Trophoblast cell (in vitro differentiated cells and primary cell): ENCODE measurements at regions not wholly inside any gene's neighbourhood (a gene's known extent, or its start where the extent isn't known, plus 50 kb on each side); places are given as distances from the start of the nearest gene placed in this dataset.

Experiments
- DNase-seq, 2 donors: peaks; one replicate each; pipeline ENCODE4 v3.0.0-alpha.2; 2016
- H2AFZ ChIP-seq: 2 replicates; pipeline ENCODE4 v1.6.1; 2013; ENCODE audit warnings: low read length, moderate library complexity, mild to moderate bottlenecking; ENCODE audit not compliant: insufficient read depth, poor library complexity
- H2AK5ac ChIP-seq: 2 replicates; pipeline ENCODE4 v1.6.1; 2013; ENCODE audit warnings: mild to moderate bottlenecking, low read length
- H2BK120ac ChIP-seq: 2 replicates; pipeline ENCODE4 v1.6.1; 2013; ENCODE audit warnings: low read length, mild to moderate bottlenecking, moderate library complexity; ENCODE audit not compliant: insufficient read depth, poor library complexity
- H2BK12ac ChIP-seq: 2 replicates; pipeline ENCODE4 v1.6.1; 2013; ENCODE audit warnings: mild to moderate bottlenecking, low read length, moderate library complexity
- H2BK5ac ChIP-seq: 2 replicates; pipeline ENCODE4 v1.6.1; 2013; ENCODE audit warnings: low read length, low read depth, moderate library complexity, mild to moderate bottlenecking; ENCODE audit not compliant: poor library complexity
- H3K14ac ChIP-seq: 2 replicates; pipeline ENCODE4 v1.6.1; 2013; ENCODE audit warnings: mild to moderate bottlenecking, low read length
- H3K18ac ChIP-seq: 2 replicates; pipeline ENCODE4 v1.6.1; 2013; ENCODE audit warnings: mild to moderate bottlenecking, low read length
- H3K23ac ChIP-seq: 2 replicates; pipeline ENCODE4 v1.6.1; 2013; ENCODE audit warnings: low read length
- H3K27ac ChIP-seq: 2 replicates; pipeline ENCODE4 v1.5.1; 2013; ENCODE audit warnings: low read depth, mild to moderate bottlenecking, inconsistent platforms, low read length, moderate library complexity
- H3K27me3 ChIP-seq: 2 replicates; pipeline ENCODE4 v1.6.1; 2013; ENCODE audit warnings: inconsistent platforms, mild to moderate bottlenecking, low read length, moderate library complexity; ENCODE audit not compliant: insufficient read depth
- H3K36me3 ChIP-seq, 2 experiments: 1 replicate in 1 of 2; 2 replicates in 1 of 2; pipeline ENCODE4 v1.6.1; 2013; ENCODE audit warnings: low read length in 2 of 2, mild to moderate bottlenecking in 2 of 2, moderate library complexity in 1 of 2; ENCODE audit not compliant: insufficient read depth in 2 of 2, control insufficient read depth in 1 of 2
- H3K4ac ChIP-seq: 2 replicates; pipeline ENCODE4 v1.6.1; 2013; ENCODE audit warnings: low read depth, mild to moderate bottlenecking, low read length, moderate library complexity
- H3K4me1 ChIP-seq, 2 experiments: 1 replicate in 1 of 2; 2 replicates in 1 of 2; pipeline ENCODE4 v1.6.1; 2013; ENCODE audit warnings: low read length in 2 of 2, mild to moderate bottlenecking in 2 of 2, moderate library complexity in 1 of 2; ENCODE audit not compliant: insufficient read depth in 2 of 2, control insufficient read depth in 1 of 2
- H3K4me2 ChIP-seq: 2 replicates; pipeline ENCODE4 v1.6.1; 2013; ENCODE audit warnings: inconsistent platforms, mild to moderate bottlenecking, low read length, moderate library complexity
- H3K4me3 ChIP-seq: 2 replicates; pipeline ENCODE4 v1.5.1; 2013; ENCODE audit warnings: mild to moderate bottlenecking, low read depth, low read length, inconsistent platforms
- H3K79me1 ChIP-seq: one replicate; pipeline ENCODE4 v1.6.1; 2013; ENCODE audit warnings: low read length
- H3K79me2 ChIP-seq: 2 replicates; pipeline ENCODE4 v1.6.1; 2013; ENCODE audit warnings: low read length, mild to moderate bottlenecking; ENCODE audit not compliant: control insufficient read depth, insufficient read depth, poor library complexity
- H3K9ac ChIP-seq: 2 replicates; pipeline ENCODE4 v1.6.1; 2013; ENCODE audit warnings: mild to moderate bottlenecking, low read length
- H3K9me3 ChIP-seq: 2 replicates; pipeline ENCODE4 v1.6.1; 2013; ENCODE audit warnings: low read depth, mild to moderate bottlenecking, control low read depth, inconsistent platforms, low read length; ENCODE audit not compliant: insufficient read depth
- H4K12ac ChIP-seq: 2 replicates; pipeline ENCODE4 v1.6.1; 2013; ENCODE audit warnings: low read depth, mild to moderate bottlenecking, low read length, moderate library complexity
- H4K8ac ChIP-seq: 2 replicates; pipeline ENCODE4 v1.6.1; 2013; ENCODE audit warnings: low read depth, mild to moderate bottlenecking, low read length, moderate library complexity
- H4K91ac ChIP-seq: one replicate; pipeline ENCODE4 v1.6.1; 2013; ENCODE audit warnings: low read depth, mild to moderate bottlenecking, low read length, moderate library complexity
- WGBS: extraction: QIAGEN DNeasy Blood & Tissue Kit; methylation state at CpG from one replicate; pipeline ENCODE4 v1.1.7; 2013; ENCODE audit warnings: missing lambda C conversion rate; ENCODE audit not compliant: insufficient read length, insufficient coverage; ENCODE audit errors: extremely low coverage; 5-methylcytosine and 5-hydroxymethylcytosine counted together

DNA sequence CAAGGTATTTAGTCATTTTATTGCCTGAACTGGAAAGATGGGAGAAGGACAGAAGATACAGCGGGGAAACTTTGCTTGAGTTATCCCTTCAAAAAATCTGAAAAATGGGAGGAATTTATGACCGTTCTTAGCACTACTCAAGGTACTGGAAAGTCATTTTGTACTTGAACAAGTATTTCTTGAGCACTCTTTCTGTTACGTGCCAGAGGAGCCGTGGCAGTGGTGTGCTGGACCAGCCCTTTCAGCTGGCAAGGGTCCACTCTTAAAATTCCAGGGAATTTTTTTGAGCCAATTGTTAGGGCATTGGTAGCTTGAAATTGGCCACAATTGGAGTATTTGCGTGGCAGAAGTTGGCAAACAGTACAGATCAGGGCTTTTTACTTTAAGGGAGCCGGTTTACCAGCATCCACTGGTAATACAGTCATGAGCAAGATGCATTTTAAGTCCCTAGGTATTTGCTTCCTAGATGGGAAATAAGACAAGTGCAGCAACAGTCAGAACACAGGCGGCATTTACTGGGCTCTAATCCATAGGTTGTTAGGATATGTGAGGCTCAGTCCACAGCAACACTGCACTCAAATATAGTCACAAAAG, 145.9 kb upstream of the ST8SIA2 start:
- no peak overlapping the region for H3K14ac ChIP-seq
- H2AFZ ChIP-seq: no peak overlapping the region
- DNase-seq: no peak
- no peak overlapping the region for H3K23ac ChIP-seq
- H3K27ac ChIP-seq: no peak overlapping the region
- no CpG with 5 or more reads among the region's 7 CpGs for WGBS
- H2BK120ac ChIP-seq: no peak overlapping the region
- no peak overlapping the region for H2AK5ac ChIP-seq
- H3K36me3 ChIP-seq: no peaks in the 10 kb centered on the region
- no peak overlapping the region for H4K91ac ChIP-seq
- H3K9ac ChIP-seq: no peak overlapping the region
- H3K4me2 ChIP-seq: no peak overlapping the region
- H3K27me3 ChIP-seq: no peaks in the 10 kb centered on the region
- no peak overlapping the region for H4K8ac ChIP-seq
- H3K79me2 ChIP-seq: no peaks in the 10 kb centered on the region
- no peak overlapping the region for H3K4me3 ChIP-seq
- H3K18ac ChIP-seq: no peak overlapping the region
- H2BK12ac ChIP-seq: no peak overlapping the region
- no peak overlapping the region for H4K12ac ChIP-seq
- H2BK5ac ChIP-seq: no peak overlapping the region
- H3K9me3 ChIP-seq: no peaks in the 10 kb centered on the region
- H3K79me1 ChIP-seq: no peaks in the 10 kb centered on the region
- H3K4me1 ChIP-seq: no peaks in the 10 kb centered on the region
- H3K4ac ChIP-seq: no peak overlapping the region

DNA sequence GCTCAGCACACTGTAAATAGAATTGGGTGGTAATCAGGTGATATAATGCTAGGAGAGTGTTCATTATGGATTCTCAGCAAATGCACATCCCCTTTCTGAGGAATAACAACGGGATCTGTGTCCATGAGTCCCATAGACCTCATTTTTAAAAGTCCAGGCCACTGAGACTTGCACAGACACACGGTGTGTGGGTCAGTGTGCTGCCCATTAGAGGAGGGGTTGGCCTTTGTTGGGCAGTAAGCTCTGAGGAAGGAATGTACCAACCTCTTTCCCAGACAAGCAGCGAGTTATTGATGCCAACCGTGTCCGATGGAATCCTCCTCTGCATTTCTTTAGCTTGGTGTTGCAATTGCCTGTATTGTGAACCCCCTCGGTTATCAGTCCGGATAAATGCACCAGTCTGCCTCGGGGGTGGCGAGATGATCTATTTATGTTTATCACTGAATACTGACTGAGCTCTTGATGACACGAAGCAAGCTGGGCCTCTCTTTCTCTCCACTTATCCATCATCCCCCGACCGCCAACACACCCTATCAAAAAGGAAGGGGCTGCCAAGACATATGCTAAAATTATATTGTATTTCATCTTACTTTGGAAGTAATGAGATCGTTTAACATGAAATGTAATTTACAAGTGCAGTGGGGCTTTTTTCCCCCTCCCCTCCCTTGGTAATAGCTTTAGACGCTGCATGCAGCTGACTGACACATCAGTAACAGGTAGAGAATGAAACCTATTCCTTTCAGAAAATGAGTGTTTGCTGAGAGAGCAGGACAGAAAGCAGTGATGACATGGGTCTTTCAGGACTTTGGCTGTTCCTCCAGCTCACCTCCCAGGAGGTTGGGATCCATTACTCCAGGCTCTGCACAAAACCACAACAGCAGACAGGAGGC, 126.6 kb upstream of the ST8SIA2 start:
- DNase-seq: no peak
- Histone ChIP-seq H2AFZ (no peak overlapping the region), H4K12ac (no peak overlapping the region), H3K79me2 (no peaks in the 10 kb centered on the region), H3K79me1 (no peaks in the 10 kb centered on the region), H3K4me3 (no peak overlapping the region), H3K14ac (no peak overlapping the region), H3K23ac (no peak overlapping the region), H3K4me1 (no peaks in the 10 kb centered on the region), H4K8ac (no peak overlapping the region), H2BK120ac (no peak overlapping the region), H2BK12ac (no peak overlapping the region), H3K27me3 (no peaks in the 10 kb centered on the region), H3K9ac (no peak overlapping the region), H3K18ac (no peak overlapping the region), H2AK5ac (no peak overlapping the region), H3K36me3 (no peaks in the 10 kb centered on the region), H3K4me2 (no peak overlapping the region), H4K91ac (no peak overlapping the region), H3K4ac (no peak overlapping the region), H2BK5ac (no peak overlapping the region), H3K27ac (no peak overlapping the region), H3K9me3 (no peaks in the 10 kb centered on the region)
- WGBS: no CpG with 5 or more reads among the region's 14 CpGs

DNA sequence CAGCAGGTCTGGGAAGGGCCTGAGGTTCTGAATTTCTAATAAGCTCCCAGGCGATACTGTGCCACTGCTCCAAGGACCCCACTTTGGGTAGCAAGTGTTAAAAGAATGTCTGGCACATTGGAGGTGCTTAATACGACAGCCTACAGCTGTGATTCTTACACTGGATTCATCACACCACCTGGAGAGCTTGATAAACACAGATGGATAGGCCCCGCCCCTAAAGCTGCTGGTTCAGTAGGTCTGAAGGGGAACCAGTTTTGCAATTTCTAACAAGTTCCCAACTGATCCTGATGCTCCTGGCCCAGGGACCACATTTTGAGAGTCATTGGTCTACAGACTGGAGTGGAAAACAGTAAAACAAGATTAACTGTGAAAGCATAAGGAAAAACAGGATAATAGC, 124.8 kb upstream of the ST8SIA2 start:
- H3K4ac ChIP-seq: no peak overlapping the region
- H3K9me3 ChIP-seq: peaks cover 2% of the 10 kb centered on the region
- no peak overlapping the region for H3K4me3 ChIP-seq
- WGBS: no CpG with 5 or more reads among the region's 3 CpGs
- DNase-seq: no peak
- H3K79me1 ChIP-seq: no peaks in the 10 kb centered on the region
- no peak overlapping the region for H2BK5ac ChIP-seq
- H3K4me2 ChIP-seq: no peak overlapping the region
- H3K9ac ChIP-seq: no peak overlapping the region
- H3K36me3 ChIP-seq: no peaks in the 10 kb centered on the region
- H3K79me2 ChIP-seq: no peaks in the 10 kb centered on the region
- no peak overlapping the region for H2BK120ac ChIP-seq
- no peak overlapping the region for H3K18ac ChIP-seq
- H3K27me3 ChIP-seq: no peaks in the 10 kb centered on the region
- no peak overlapping the region for H3K14ac ChIP-seq
- H3K4me1 ChIP-seq: no peaks in the 10 kb centered on the region
- H2AFZ ChIP-seq: no peak overlapping the region
- no peak overlapping the region for H3K23ac ChIP-seq
- H4K8ac ChIP-seq: no peak overlapping the region
- H3K27ac ChIP-seq: no peak overlapping the region
- H4K91ac ChIP-seq: no peak overlapping the region
- H2BK12ac ChIP-seq: no peak overlapping the region
- no peak overlapping the region for H2AK5ac ChIP-seq
- no peak overlapping the region for H4K12ac ChIP-seq

DNA sequence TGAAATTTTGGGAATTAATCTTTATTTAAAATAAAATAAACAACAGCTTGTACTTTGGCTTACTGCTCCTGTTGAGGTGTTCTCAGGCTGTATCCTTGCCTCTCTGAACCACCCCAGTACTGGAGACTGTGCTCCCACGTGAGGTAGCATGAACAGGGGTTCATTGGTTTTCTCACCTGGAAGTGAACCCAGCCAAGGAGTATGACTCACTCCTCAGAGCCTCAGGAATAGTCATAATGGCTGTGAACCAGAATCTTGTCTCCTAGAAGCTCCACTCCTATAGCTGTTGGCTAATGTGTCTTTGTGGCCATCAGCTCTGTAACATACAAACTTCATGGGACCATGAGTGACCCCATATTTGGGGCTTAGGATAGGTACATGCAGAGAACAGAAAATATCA, 122.5 kb upstream of the ST8SIA2 start:
- Histone ChIP-seq H3K14ac (no peak overlapping the region), H3K4me2 (no peak overlapping the region), H3K18ac (no peak overlapping the region), H4K8ac (no peak overlapping the region), H3K4ac (no peak overlapping the region), H2BK120ac (no peak overlapping the region), H4K12ac (no peak overlapping the region), H3K36me3 (no peaks in the 10 kb centered on the region), H3K27me3 (no peaks in the 10 kb centered on the region), H3K27ac (no peak overlapping the region), H4K91ac (no peak overlapping the region), H2BK5ac (no peak overlapping the region), H3K23ac (no peak overlapping the region), H2AK5ac (no peak overlapping the region), H2AFZ (no peak overlapping the region), H3K4me3 (no peak overlapping the region), H3K9ac (no peak overlapping the region), H3K79me2 (no peaks in the 10 kb centered on the region), H3K79me1 (no peaks in the 10 kb centered on the region), H3K9me3 (peaks cover 2% of the 10 kb centered on the region), H2BK12ac (no peak overlapping the region), H3K4me1 (no peaks in the 10 kb centered on the region)
- DNase-seq: no peak
- no CpG with 5 or more reads among the region's 1 CpG for WGBS
